ENCODE measurements at regions not wholly inside any gene's neighbourhood (a gene's known extent, or its start where the extent isn't known, plus 50 kb on each side); places are given as distances from the start of the nearest gene placed in this dataset.

DNA sequence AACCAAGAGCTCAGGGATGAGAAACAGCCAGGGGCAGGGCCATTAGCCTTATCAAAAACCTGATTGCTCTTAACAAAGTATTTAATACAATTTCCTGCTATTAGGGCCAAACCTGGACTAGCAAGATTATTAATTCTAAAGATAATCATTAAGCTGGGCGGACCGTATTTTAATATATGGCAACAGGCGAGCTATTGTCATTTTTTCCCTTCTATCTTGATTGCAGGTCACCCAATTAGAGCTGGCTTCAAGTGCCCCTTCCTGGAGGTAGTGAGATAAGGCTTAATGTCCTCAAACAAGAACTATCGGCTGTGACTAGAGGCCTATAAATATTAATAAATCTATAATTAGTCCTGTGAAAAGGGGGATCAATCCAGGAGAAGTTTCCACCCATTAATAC lies 66.0 kb upstream of the BLCAP start:
- Histone ChIP-seq H3K4ac (ENCODE audit: low read depth in 1 of 2, low read length in 2 of 2) (no peak overlapping the region), H3K18ac (ENCODE audit: low read depth in 1 of 2, low read length in 2 of 2) (no peak overlapping the region), H2AFZ (ENCODE audit: low read depth, low read length) (no peak overlapping the region), H3K36me3 (ENCODE audit: control insufficient read depth in 1 of 2, insufficient read depth in 2 of 2, low read depth in 1 of 2, low read length in 2 of 2) (no peaks in the 10 kb centered on the region), H3K4me2 (ENCODE audit: low read length, poor library complexity, severe bottlenecking) (no peak overlapping the region), H4K91ac (ENCODE audit: low read length) (no peak overlapping the region), H3K27ac (ENCODE audit: low read length, poor library complexity, severe bottlenecking) (no peak overlapping the region), H3K23ac (ENCODE audit: low read length in 2 of 2) (no peak overlapping the region), H2BK15ac (ENCODE audit: low read depth, poor library complexity, severe bottlenecking) (no peak overlapping the region), H3K14ac (ENCODE audit: low read length in 2 of 2) (no peak overlapping the region), H3K79me1 (replicated peaks; ENCODE audit: low read length, poor library complexity, severe bottlenecking) (no peaks in the 10 kb centered on the region), H3K27me3 (ENCODE audit: control insufficient read depth in 1 of 2, insufficient read depth in 1 of 2, low read length in 2 of 2) (peaks cover 62 to 66% of the 10 kb centered on the region in 2 experiments), H2BK5ac (ENCODE audit: low read depth, low read length, poor library complexity, severe bottlenecking) (no peak overlapping the region), H2BK120ac (ENCODE audit: low read depth, low read length) (no peak overlapping the region), H4K8ac (ENCODE audit: low read length) (no peak overlapping the region), H3K4me3 (ENCODE audit: insufficient read depth in 1 of 2, low read depth in 1 of 2, low read length in 2 of 2) (no peak overlapping the region), H3K9me3 (ENCODE audit: control insufficient read depth, low read length) (peaks cover 3% of the 10 kb centered on the region), H2BK12ac (ENCODE audit: low read length in 2 of 2) (no peak overlapping the region), H3K9ac (ENCODE audit: low read length) (no peak overlapping the region), H2AK5ac (ENCODE audit: low read length, severe bottlenecking) (no peak overlapping the region), H3K4me1 (ENCODE audit: control insufficient read depth, insufficient read depth, low read depth, low read length) (no peaks in the 10 kb centered on the region)
- DNase-seq: no peak
- 96% methylated on average over 3 of the region's 4 CpGs for WGBS

DNA sequence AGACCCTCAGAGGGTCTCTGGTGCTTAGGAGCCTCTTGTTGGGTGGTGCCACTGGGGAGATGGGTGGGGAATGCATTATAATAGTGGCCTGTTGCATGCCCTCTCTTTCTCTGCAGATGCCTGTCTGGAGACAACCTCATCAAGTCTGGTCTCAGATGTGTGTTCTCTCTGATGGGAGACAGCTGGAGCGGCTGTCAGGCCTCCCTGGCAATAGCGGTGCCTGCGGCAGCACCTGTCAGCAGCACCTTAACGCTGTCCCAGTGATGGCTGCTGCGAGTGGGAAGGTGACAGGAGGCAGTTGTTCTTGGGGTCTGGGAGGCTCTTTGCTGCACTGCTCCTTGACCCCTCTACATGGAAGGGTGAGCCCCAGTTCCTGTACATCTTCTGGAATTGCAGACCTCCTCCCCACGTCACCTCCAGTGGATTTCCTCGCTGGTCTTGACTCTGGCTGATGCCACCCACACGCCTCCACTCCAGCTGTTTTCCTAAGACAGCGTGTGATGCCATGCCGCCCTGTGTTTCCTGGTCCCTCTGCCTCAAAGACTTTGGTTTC lies 63.3 kb upstream of the BLCAP start:
- no peak overlapping the region for H2BK120ac ChIP-seq (ENCODE audit: low read depth, low read length)
- 74% methylated on average over 10 of the region's 10 CpGs for WGBS
- no peak overlapping the region for H3K23ac ChIP-seq (ENCODE audit: low read length in 2 of 2)
- no peaks in the 10 kb centered on the region for H3K4me1 ChIP-seq (ENCODE audit: control insufficient read depth, insufficient read depth, low read depth, low read length)
- no peak overlapping the region for H3K14ac ChIP-seq (ENCODE audit: low read length in 2 of 2)
- H3K4me2 ChIP-seq (ENCODE audit: low read length, poor library complexity, severe bottlenecking): no peak overlapping the region
- no peak overlapping the region for H3K4me3 ChIP-seq (ENCODE audit: insufficient read depth in 1 of 2, low read depth in 1 of 2, low read length in 2 of 2)
- peaks cover 3% of the 10 kb centered on the region for H3K9me3 ChIP-seq (ENCODE audit: control insufficient read depth, low read length)
- no peaks in the 10 kb centered on the region for H3K79me1 ChIP-seq (replicated peaks; ENCODE audit: low read length, poor library complexity, severe bottlenecking)
- H2BK5ac ChIP-seq (ENCODE audit: low read depth, low read length, poor library complexity, severe bottlenecking): no peak overlapping the region
- H3K18ac ChIP-seq (ENCODE audit: low read depth in 1 of 2, low read length in 2 of 2): no peak overlapping the region
- no peak overlapping the region for H4K8ac ChIP-seq (ENCODE audit: low read length)
- no peak overlapping the region for H2AK5ac ChIP-seq (ENCODE audit: low read length, severe bottlenecking)
- H3K27ac ChIP-seq (ENCODE audit: low read length, poor library complexity, severe bottlenecking): no peak overlapping the region
- no peak overlapping the region for H4K91ac ChIP-seq (ENCODE audit: low read length)
- no peak overlapping the region for H3K4ac ChIP-seq (ENCODE audit: low read depth in 1 of 2, low read length in 2 of 2)
- H3K36me3 ChIP-seq (ENCODE audit: control insufficient read depth in 1 of 2, insufficient read depth in 2 of 2, low read depth in 1 of 2, low read length in 2 of 2): no peaks in the 10 kb centered on the region
- H3K9ac ChIP-seq (ENCODE audit: low read length): no peak overlapping the region
- H3K27me3 ChIP-seq (ENCODE audit: control insufficient read depth in 1 of 2, insufficient read depth in 1 of 2, low read length in 2 of 2): peaks cover 38 to 59% of the 10 kb centered on the region in 2 experiments
- H2BK12ac ChIP-seq (ENCODE audit: low read length in 2 of 2): no peak overlapping the region
- no peak for DNase-seq
- H2BK15ac ChIP-seq (ENCODE audit: low read depth, poor library complexity, severe bottlenecking): no peak overlapping the region
- H2AFZ ChIP-seq (ENCODE audit: low read depth, low read length): no peak overlapping the region

DNA sequence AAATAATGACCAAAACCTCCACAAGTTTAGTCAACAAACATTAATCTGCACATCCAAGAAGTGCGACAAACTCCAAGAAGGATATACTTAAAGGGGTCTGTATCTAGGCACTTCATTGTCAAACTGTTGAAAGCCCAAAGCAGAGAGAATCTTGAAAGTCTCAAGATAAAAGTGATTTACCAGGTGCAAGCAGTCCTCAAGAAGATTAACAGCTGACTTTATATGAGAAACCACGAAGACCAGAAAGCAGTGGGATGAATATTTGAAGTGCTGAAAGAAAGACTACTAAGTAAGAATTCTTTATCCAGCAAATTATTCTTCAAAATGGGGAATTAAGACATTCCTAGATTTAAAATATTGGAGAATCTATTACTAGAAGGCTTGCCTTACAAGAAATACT lies 58.4 kb upstream of the BLCAP start:
- Histone ChIP-seq H3K14ac (ENCODE audit: low read length in 2 of 2) (no peak overlapping the region), H2BK15ac (ENCODE audit: low read depth, poor library complexity, severe bottlenecking) (no peak overlapping the region), H3K4ac (ENCODE audit: low read depth in 1 of 2, low read length in 2 of 2) (no peak overlapping the region), H2BK12ac (ENCODE audit: low read length in 2 of 2) (no peak overlapping the region), H3K27me3 (ENCODE audit: control insufficient read depth in 1 of 2, insufficient read depth in 1 of 2, low read length in 2 of 2) (peaks cover 30 to 68% of the 10 kb centered on the region in 2 experiments), H2BK5ac (ENCODE audit: low read depth, low read length, poor library complexity, severe bottlenecking) (no peak overlapping the region), H3K9ac (ENCODE audit: low read length) (no peak overlapping the region), H3K36me3 (ENCODE audit: control insufficient read depth in 1 of 2, insufficient read depth in 2 of 2, low read depth in 1 of 2, low read length in 2 of 2) (no peaks in the 10 kb centered on the region), H3K27ac (ENCODE audit: low read length, poor library complexity, severe bottlenecking) (no peak overlapping the region), H3K4me2 (ENCODE audit: low read length, poor library complexity, severe bottlenecking) (no peak overlapping the region), H2BK120ac (ENCODE audit: low read depth, low read length) (no peak overlapping the region), H3K4me3 (ENCODE audit: insufficient read depth in 1 of 2, low read depth in 1 of 2, low read length in 2 of 2) (no peak overlapping the region), H3K23ac (ENCODE audit: low read length in 2 of 2) (no peak overlapping the region), H4K8ac (ENCODE audit: low read length) (no peak overlapping the region), H3K18ac (ENCODE audit: low read depth in 1 of 2, low read length in 2 of 2) (no peak overlapping the region), H2AFZ (ENCODE audit: low read depth, low read length) (no peak overlapping the region), H2AK5ac (ENCODE audit: low read length, severe bottlenecking) (no peak overlapping the region), H4K91ac (ENCODE audit: low read length) (no peak overlapping the region), H3K4me1 (ENCODE audit: control insufficient read depth, insufficient read depth, low read depth, low read length) (no peaks in the 10 kb centered on the region), H3K9me3 (ENCODE audit: control insufficient read depth, low read length) (peaks cover 8% of the 10 kb centered on the region), H3K79me1 (replicated peaks; ENCODE audit: low read length, poor library complexity, severe bottlenecking) (no peaks in the 10 kb centered on the region)
- no peak for DNase-seq
- WGBS: 100% methylated on average over 1 of the region's 2 CpGs

DNA sequence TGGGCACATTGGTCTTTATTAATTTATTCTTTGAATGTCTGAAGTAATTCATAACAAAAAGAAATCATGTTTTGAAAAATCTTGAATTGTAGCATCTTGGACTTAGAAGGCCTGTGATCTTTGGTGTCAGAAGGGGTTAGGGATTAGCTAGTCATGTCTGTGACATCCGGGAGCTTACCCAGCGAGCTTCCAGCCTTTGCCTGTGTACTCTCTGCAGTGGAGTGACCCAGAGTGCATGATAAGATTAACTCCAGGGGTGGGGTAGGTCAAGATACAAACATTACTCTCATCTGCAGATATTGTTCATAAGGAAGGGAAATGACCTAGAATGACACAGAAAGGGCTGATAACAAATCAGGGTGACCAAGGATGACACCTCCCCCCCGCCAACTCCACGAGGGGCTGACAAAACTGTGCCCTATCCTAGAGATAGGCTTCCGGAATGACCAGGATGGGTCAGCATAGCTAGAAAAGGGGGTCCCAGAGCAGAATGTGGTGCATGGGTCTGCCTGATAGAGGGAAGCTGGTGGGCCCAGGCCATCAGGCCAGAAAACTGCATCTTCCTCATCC lies 56.6 kb upstream of the BLCAP start:
- Histone ChIP-seq H2BK5ac (ENCODE audit: low read depth, low read length, poor library complexity, severe bottlenecking) (no peak overlapping the region), H4K91ac (ENCODE audit: low read length) (no peak overlapping the region), H2AFZ (ENCODE audit: low read depth, low read length) (no peak overlapping the region), H3K18ac (ENCODE audit: low read depth in 1 of 2, low read length in 2 of 2) (no peak overlapping the region), H3K4me1 (ENCODE audit: control insufficient read depth, insufficient read depth, low read depth, low read length) (no peaks in the 10 kb centered on the region), H3K23ac (ENCODE audit: low read length in 2 of 2) (no peak overlapping the region), H4K8ac (ENCODE audit: low read length) (no peak overlapping the region), H3K14ac (ENCODE audit: low read length in 2 of 2) (no peak overlapping the region), H2AK5ac (ENCODE audit: low read length, severe bottlenecking) (no peak overlapping the region), H3K27me3 (ENCODE audit: control insufficient read depth in 1 of 2, insufficient read depth in 1 of 2, low read length in 2 of 2) (peaks cover 30 to 74% of the 10 kb centered on the region in 2 experiments), H3K36me3 (ENCODE audit: control insufficient read depth in 1 of 2, insufficient read depth in 2 of 2, low read depth in 1 of 2, low read length in 2 of 2) (no peaks in the 10 kb centered on the region), H3K27ac (ENCODE audit: low read length, poor library complexity, severe bottlenecking) (no peak overlapping the region), H2BK12ac (ENCODE audit: low read length in 2 of 2) (no peak overlapping the region), H3K9me3 (ENCODE audit: control insufficient read depth, low read length) (peaks cover 8% of the 10 kb centered on the region), H3K4ac (ENCODE audit: low read depth in 1 of 2, low read length in 2 of 2) (no peak overlapping the region), H3K4me2 (ENCODE audit: low read length, poor library complexity, severe bottlenecking) (no peak overlapping the region), H2BK15ac (ENCODE audit: low read depth, poor library complexity, severe bottlenecking) (no peak overlapping the region), H3K4me3 (ENCODE audit: insufficient read depth in 1 of 2, low read depth in 1 of 2, low read length in 2 of 2) (no peak overlapping the region), H3K9ac (ENCODE audit: low read length) (no peak overlapping the region), H3K79me1 (replicated peaks; ENCODE audit: low read length, poor library complexity, severe bottlenecking) (no peaks in the 10 kb centered on the region), H2BK120ac (ENCODE audit: low read depth, low read length) (no peak overlapping the region)
- 80% methylated on average over 5 of the region's 5 CpGs for WGBS
- DNase-seq: no peak

All from mesenchymal stem cell (in vitro differentiated cells and primary cell).